HepG2 (cell line): ENCODE measurements at regions not wholly inside any gene's neighbourhood (a gene's known extent, or its start where the extent isn't known, plus 50 kb on each side); places are given as distances from the start of the nearest gene placed in this dataset.

Experiments used
- ATAC-seq: fragments of 200-7000 bp; cut with Tn5 transposase; 3 replicates; pipeline ENCODE4 v1.9.1; 2020; ENCODE audit warnings: mild to moderate bottlenecking, moderate library complexity
- BruUV-seq: library from RNA; stranded (reverse); fragments of 400-500 nt; replicated peaks from 2 replicates; lab custom pipeline; 2021; lab: Mats Ljungman, UMichigan
- CTCF ChIA-PET: fragments of 300-600 bp; formaldehyde crosslinking; extraction: SDS; loops from one replicate; lab custom pipeline; 2021; ENCODE audit warnings: low total read pairs, inconsistent platforms, low intra/inter-chr PET ratio; lab: Yijun Ruan, JAX
- POLR2A ChIA-PET: fragments of 350-600 bp; sonication (Branson Sonifier 250); formaldehyde crosslinking; loops from one replicate; lab custom pipeline; 2020; ENCODE audit warnings: antibody characterized with exemption, inconsistent platforms; lab: Yijun Ruan, JAX
- DNase-seq: peaks from one replicate; pipeline ENCODE4 v3.0.0-alpha.2; 2015; ENCODE audit warnings: low spot score
- FAIRE-seq: peaks from 3 replicates; lab custom pipeline; 2011; peaks lifted over from hg19 to GRCh38; lab: Jason Lieb, UNC
- H2AFZ ChIP-seq: one replicate; pipeline ENCODE4 v1.6.1; 2011; ENCODE audit warnings: low read length, inconsistent platforms
- H3K27ac ChIP-seq: fragments of 300-600 bp; 3 replicates; pipeline ENCODE4 v1.8.0; 2011; ENCODE audit warnings: mixed run types, mild to moderate bottlenecking, mixed read lengths, low read length, inconsistent platforms; ENCODE audit not compliant: insufficient read depth; ENCODE audit errors: extremely low read length
- H3K27me3 ChIP-seq, 2 experiments: fragments of 200-600 bp in 1 of 2; 2 replicates in 1 of 2; 3 replicates in 1 of 2; pipeline versions ENCODE4 v1.6.0 to v1.8.0; 2011; ENCODE audit warnings: low read length in 2 of 2, mild to moderate bottlenecking in 2 of 2, moderate library complexity in 2 of 2, inconsistent platforms in 1 of 2; ENCODE audit not compliant: insufficient read depth in 2 of 2, control insufficient read depth in 1 of 2
- H3K36me3 ChIP-seq, 2 experiments: fragments of 200-600 bp in 1 of 2; replicated peaks in 1 of 2; 2 replicates in 1 of 2; 3 replicates in 1 of 2; pipeline versions ENCODE4 v1.5.1 to v1.8.0; 2011; ENCODE audit warnings: low read length in 2 of 2, inconsistent platforms in 1 of 2; ENCODE audit not compliant: insufficient read depth in 2 of 2, control insufficient read depth in 1 of 2
- H3K4me1 ChIP-seq: 2 replicates; pipeline ENCODE4 v1.5.1; 2012; ENCODE audit warnings: low read length, inconsistent platforms; ENCODE audit not compliant: insufficient read depth
- H3K4me2 ChIP-seq: 2 replicates; pipeline ENCODE4 v1.6.0; 2011; ENCODE audit warnings: low read depth, low read length, inconsistent platforms
- H3K4me3 ChIP-seq, 3 experiments: fragments of 200-600 bp in 1 of 3; sonication (generic), shearing (Covaris generic) in 1 of 3; replicated peaks in 1 of 3; 2 replicates each; pipeline ENCODE4 v1.5.1; 2011 to 2016; ENCODE audit warnings: low read length in 3 of 3, inconsistent platforms in 2 of 3, low read depth in 2 of 3, mild to moderate bottlenecking in 2 of 3, control low read depth in 1 of 3, mixed read lengths in 1 of 3; ENCODE audit not compliant: insufficient read depth in 1 of 3
- H3K79me2 ChIP-seq: one replicate; pipeline ENCODE4 v1.6.1; 2011; ENCODE audit warnings: low read length, inconsistent platforms; ENCODE audit not compliant: insufficient read depth
- H3K9ac ChIP-seq: 2 replicates; pipeline ENCODE4 v1.6.0; 2011; ENCODE audit warnings: mild to moderate bottlenecking, low read depth, low read length, inconsistent platforms; ENCODE audit not compliant: insufficient read depth
- H3K9me3 ChIP-seq: 2 replicates; pipeline ENCODE4 v1.5.1; 2012; ENCODE audit warnings: mild to moderate bottlenecking, low read length
- H4K20me1 ChIP-seq: 2 replicates; pipeline ENCODE4 v1.6.0; 2011; ENCODE audit warnings: inconsistent platforms, mild to moderate bottlenecking, low read length, moderate library complexity; ENCODE audit not compliant: insufficient read depth
- SALL1 ChIP-seq: sonication (generic); formaldehyde crosslinking; IDR thresholded peaks from 2 replicates; pipeline ENCODE4 v1.8.0; 2022; ENCODE audit warnings: mild to moderate bottlenecking, missing genetic modification reagents
- SAP130 ChIP-seq: IDR thresholded peaks from 2 replicates; pipeline ENCODE4 v1.6.1; 2016; ENCODE audit warnings: low read depth
- ZNF180 ChIP-seq: sonication (generic); formaldehyde crosslinking; IDR thresholded peaks from 2 replicates; pipeline ENCODE4 v1.4.0; 2020; ENCODE audit warnings: low read depth, missing genetic modification reagents, borderline replicate concordance
- ZNF232 ChIP-seq: sonication (generic); formaldehyde crosslinking; IDR thresholded peaks from 2 replicates; pipeline ENCODE4 v1.4.0; 2020; ENCODE audit warnings: missing genetic modification reagents, borderline replicate concordance
- ZNF567 ChIP-seq: sonication (generic); formaldehyde crosslinking; IDR thresholded peaks from 2 replicates; pipeline ENCODE4 v1.8.1; 2023; ENCODE audit warnings: mild to moderate bottlenecking, missing genetic modification reagents, borderline replicate concordance
- ZNF766 ChIP-seq: sonication (generic); formaldehyde crosslinking; IDR thresholded peaks from 2 replicates; pipeline ENCODE4 v1.5.0; 2020; ENCODE audit warnings: missing genetic modification reagents, borderline replicate concordance
- WGBS: methylation state at CpG from one replicate; pipeline ENCODE4 v1.1.6; 2017; ENCODE audit warnings: low lambda C conversion rate; 5-methylcytosine and 5-hydroxymethylcytosine counted together
- in situ Hi-C: cut with HindIII; loops from 2 replicates; pipeline ENCODE4 v1.10.0; 2017; ENCODE audit warnings: low pct_unique_long_range_greater_than_20kb; ENCODE audit not compliant: extremely low pct_ligation_motif_present
- intact Hi-C: fragments of 100-400 bp; cut with micrococcal nuclease; formaldehyde crosslinking; loops from one replicate; pipeline ENCODE4 v1.10.0; 2022; ENCODE audit not compliant: unreplicated experiment
- TF ChIP-seq, protein P1 (sequence below): sonication (generic); formaldehyde crosslinking; IDR thresholded peaks from 2 replicates; pipeline ENCODE4 v1.4.0; 2020; ENCODE audit warnings: mild to moderate bottlenecking, missing genetic modification reagents

DNA sequence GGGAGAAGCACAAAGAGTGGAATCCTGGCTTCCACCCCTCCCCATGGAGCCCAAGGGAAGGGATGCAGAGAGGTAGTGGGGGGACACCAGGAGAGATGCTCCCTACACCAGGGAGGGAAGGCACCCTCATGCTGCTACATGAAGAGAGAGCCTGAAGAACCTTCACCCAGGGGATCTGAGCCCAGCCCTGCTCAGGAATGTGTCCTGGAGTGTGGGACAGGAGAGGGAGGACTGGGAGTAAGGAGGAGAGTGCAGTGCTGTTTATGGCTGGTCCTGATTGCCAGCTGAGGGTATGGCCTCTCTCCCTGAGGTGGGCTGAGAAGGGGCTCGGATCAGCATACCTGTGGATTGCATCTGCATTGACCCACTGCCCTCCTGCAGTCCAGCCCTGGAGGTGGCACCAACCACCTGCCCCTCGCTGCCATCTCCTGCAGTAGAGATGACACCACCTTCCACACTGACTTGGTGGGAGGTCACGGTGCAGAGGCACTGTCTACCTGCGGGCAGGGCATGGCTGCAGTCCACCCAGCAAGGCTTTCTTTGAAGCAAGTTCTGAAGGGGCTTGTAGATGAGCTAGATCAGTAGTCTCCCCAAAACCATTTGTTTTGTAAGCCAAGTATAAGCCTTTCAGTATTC lies 114.9 kb upstream of the SLC25A48 start (continued):
- TF ChIP-seq, protein P1, sequence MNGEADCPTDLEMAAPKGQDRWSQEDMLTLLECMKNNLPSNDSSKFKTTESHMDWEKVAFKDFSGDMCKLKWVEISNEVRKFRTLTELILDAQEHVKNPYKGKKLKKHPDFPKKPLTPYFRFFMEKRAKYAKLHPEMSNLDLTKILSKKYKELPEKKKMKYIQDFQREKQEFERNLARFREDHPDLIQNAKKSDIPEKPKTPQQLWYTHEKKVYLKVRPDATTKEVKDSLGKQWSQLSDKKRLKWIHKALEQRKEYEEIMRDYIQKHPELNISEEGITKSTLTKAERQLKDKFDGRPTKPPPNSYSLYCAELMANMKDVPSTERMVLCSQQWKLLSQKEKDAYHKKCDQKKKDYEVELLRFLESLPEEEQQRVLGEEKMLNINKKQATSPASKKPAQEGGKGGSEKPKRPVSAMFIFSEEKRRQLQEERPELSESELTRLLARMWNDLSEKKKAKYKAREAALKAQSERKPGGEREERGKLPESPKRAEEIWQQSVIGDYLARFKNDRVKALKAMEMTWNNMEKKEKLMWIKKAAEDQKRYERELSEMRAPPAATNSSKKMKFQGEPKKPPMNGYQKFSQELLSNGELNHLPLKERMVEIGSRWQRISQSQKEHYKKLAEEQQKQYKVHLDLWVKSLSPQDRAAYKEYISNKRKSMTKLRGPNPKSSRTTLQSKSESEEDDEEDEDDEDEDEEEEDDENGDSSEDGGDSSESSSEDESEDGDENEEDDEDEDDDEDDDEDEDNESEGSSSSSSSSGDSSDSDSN (CRISPR knock-in tag) = no peak
- TF ChIP-seq SALL1 (CRISPR knock-in tag) (no peak), ZNF232 (CRISPR knock-in tag) (no peak), ZNF567 (no peak)

DNA sequence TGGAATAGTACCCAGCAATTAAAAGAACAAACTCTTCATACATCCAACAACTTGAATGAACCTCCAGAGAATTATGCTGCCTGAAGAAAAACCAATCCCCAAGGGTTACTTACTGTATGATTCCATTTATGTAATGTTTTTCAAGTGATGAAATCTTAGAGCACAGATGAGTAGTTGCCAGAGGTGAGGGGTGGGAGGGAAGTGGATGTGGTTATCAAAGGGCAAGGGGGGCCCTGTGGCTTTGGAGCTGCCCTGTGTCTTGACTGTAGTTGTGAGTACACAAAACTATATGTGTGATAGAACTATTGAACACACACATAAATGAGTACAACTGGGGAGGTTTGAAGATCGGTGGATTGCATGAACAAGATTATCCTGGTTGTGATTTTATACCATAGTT lies 115.8 kb upstream of the SLC25A48 start:
- H3K4me2 ChIP-seq = no peak overlapping the region
- no peaks in the 10 kb centered on the region for H3K9me3 ChIP-seq
- no peak for ATAC-seq
- H4K20me1 ChIP-seq = no peaks in the 10 kb centered on the region
- DNase-seq = no peak
- no peak overlapping the region for H3K4me3 ChIP-seq
- no peaks in the 10 kb centered on the region for H3K79me2 ChIP-seq
- in situ Hi-C loops = no loop called here
- 7% methylated on average over 1 of the region's 1 CpG for WGBS
- peaks cover 5 to 51% of the 10 kb centered on the region in 2 experiments; a peak in 4 of 5 replicates for H3K27me3 ChIP-seq
- BruUV-seq = no TSS peak
- no peak for FAIRE-seq
- no peak overlapping the region for H3K9ac ChIP-seq
- no peaks in the 10 kb centered on the region for H3K36me3 ChIP-seq
- TF ChIP-seq SAP130 (CRISPR knock-in tag) (no peak), ZNF766 (no peak), ZNF180 (no peak)
- intact Hi-C loops = no loop called here
- H3K27ac ChIP-seq = no peak overlapping the region
- H2AFZ ChIP-seq = no peak overlapping the region
- ChIA-PET CTCF (no interaction called here), POLR2A (no interaction called here)
- no peaks in the 10 kb centered on the region for H3K4me1 ChIP-seq
